Liver (tissue), 8 donors: ENCODE measurements at regions not wholly inside any gene's neighbourhood (a gene's known extent, or its start where the extent isn't known, plus 50 kb on each side); places are given as distances from the start of the nearest gene placed in this dataset.

Source experiments
- DNase-seq: peaks from one replicate; pipeline ENCODE4 v3.0.0-alpha.2; 2017; ENCODE audit warnings: low spot score
- H3K27ac ChIP-seq, 2 donors: one replicate each; pipeline ENCODE4 v1.7.0; 2013; ENCODE audit warnings: inconsistent platforms in 2 of 2, low read length in 2 of 2, control low read depth in 1 of 2, low read depth in 1 of 2, mild to moderate bottlenecking in 1 of 2
- H3K27me3 ChIP-seq, 4 donors: one replicate each; pipeline versions ENCODE4 v1.6.1 to v1.7.0; 2013; ENCODE audit warnings: low read length in 3 of 4, inconsistent platforms in 1 of 4, mild to moderate bottlenecking in 1 of 4, moderate library complexity in 1 of 4; ENCODE audit not compliant: control insufficient read depth in 4 of 4, insufficient read depth in 4 of 4
- H3K36me3 ChIP-seq, 4 donors: one replicate each; pipeline versions ENCODE4 v1.6.1 to v1.7.0; 2013; ENCODE audit warnings: low read length in 3 of 4, mild to moderate bottlenecking in 3 of 4, low read depth in 1 of 4, moderate library complexity in 1 of 4; ENCODE audit not compliant: control insufficient read depth in 4 of 4, insufficient read depth in 3 of 4
- H3K4me1 ChIP-seq, 4 donors: one replicate each; pipeline versions ENCODE4 v1.6.1 to v1.7.0; 2013; ENCODE audit warnings: low read length in 3 of 4, mild to moderate bottlenecking in 3 of 4, moderate library complexity in 1 of 4; ENCODE audit not compliant: control insufficient read depth in 4 of 4, insufficient read depth in 4 of 4
- H3K4me3 ChIP-seq, 3 donors: one replicate each; pipeline versions ENCODE4 v1.6.1 to v1.7.0; 2013; ENCODE audit warnings: low read length in 3 of 3, control low read depth in 1 of 3, low read depth in 1 of 3, mild to moderate bottlenecking in 1 of 3
- H3K9ac ChIP-seq, 2 donors: one replicate each; pipeline ENCODE4 v1.7.0; 2013; ENCODE audit warnings: low read length in 2 of 2, mild to moderate bottlenecking in 2 of 2, moderate library complexity in 2 of 2, control low read depth in 1 of 2, low read depth in 1 of 2
- H3K9me3 ChIP-seq, 4 donors: one replicate each; pipeline versions ENCODE4 v1.6.1 to v1.7.0; 2013; ENCODE audit warnings: low read length in 3 of 4; ENCODE audit not compliant: control insufficient read depth in 4 of 4
- ATF3 ChIP-seq: IDR thresholded peaks from 2 replicates; pipeline ENCODE4 v1.6.1; 2016; ENCODE audit warnings: antibody characterized with exemption
- EGR1 ChIP-seq, 2 donors: IDR thresholded peaks; 2 replicates each; pipeline ENCODE4 v1.6.1; 2016 to 2018; ENCODE audit warnings: antibody characterized with exemption in 2 of 2, low read depth in 2 of 2
- FOXA1 ChIP-seq: IDR thresholded peaks from 2 replicates; pipeline ENCODE4 v1.6.1; 2016; ENCODE audit warnings: antibody characterized with exemption
- FOXA2 ChIP-seq: IDR thresholded peaks from 2 replicates; pipeline ENCODE4 v1.6.1; 2016; ENCODE audit warnings: antibody characterized with exemption
- GABPA ChIP-seq, 2 donors: IDR thresholded peaks in 1 of 2; conservative IDR thresholded peaks in 1 of 2; 2 replicates each; pipeline ENCODE4 v1.6.1; 2016; ENCODE audit warnings: antibody characterized with exemption in 2 of 2, mild to moderate bottlenecking in 1 of 2, moderate library complexity in 1 of 2
- HNF4A ChIP-seq, 2 donors: conservative IDR thresholded peaks; 2 replicates each; pipeline ENCODE4 v1.6.1; 2016; ENCODE audit warnings: antibody characterized with exemption in 2 of 2, mild to moderate bottlenecking in 2 of 2
- HNF4G ChIP-seq: IDR thresholded peaks from 2 replicates; pipeline ENCODE4 v1.6.1; 2016; ENCODE audit warnings: antibody characterized with exemption
- JUND ChIP-seq, 2 donors: IDR thresholded peaks; 2 replicates each; pipeline ENCODE4 v1.6.1; 2016; ENCODE audit warnings: antibody characterized with exemption in 2 of 2
- NR2F2 ChIP-seq: IDR thresholded peaks from 2 replicates; pipeline ENCODE4 v1.6.1; 2016; ENCODE audit warnings: antibody characterized with exemption
- RAD21 ChIP-seq, 2 donors: IDR thresholded peaks; 2 replicates each; pipeline ENCODE4 v1.6.1; 2016; ENCODE audit warnings: antibody characterized with exemption in 2 of 2, mild to moderate bottlenecking in 2 of 2
- RXRA ChIP-seq, 2 donors: IDR thresholded peaks; 2 replicates each; pipeline ENCODE4 v1.6.1; 2017 to 2018; ENCODE audit warnings: antibody characterized with exemption in 2 of 2, mild to moderate bottlenecking in 1 of 2
- SP1 ChIP-seq: IDR thresholded peaks from 2 replicates; pipeline ENCODE4 v1.6.1; 2018; ENCODE audit warnings: antibody characterized with exemption, mild to moderate bottlenecking
- YY1 ChIP-seq: IDR thresholded peaks from 2 replicates; pipeline ENCODE4 v1.6.1; 2016; ENCODE audit warnings: antibody characterized with exemption, mild to moderate bottlenecking
- ZBTB33 ChIP-seq: IDR thresholded peaks from 2 replicates; pipeline ENCODE4 v1.6.1; 2016; ENCODE audit warnings: antibody characterized with exemption
- WGBS: extraction: QIAGEN DNeasy Blood & Tissue Kit; methylation state at CpG from one replicate; pipeline ENCODE4 v1.1.7; 2013; 5-methylcytosine and 5-hydroxymethylcytosine counted together
- TF ChIP-seq, protein P1 (sequence below): IDR thresholded peaks from 2 replicates; pipeline ENCODE4 v1.6.1; 2016; ENCODE audit warnings: antibody characterized with exemption, mild to moderate bottlenecking
- TF ChIP-seq, protein P2 (sequence below): IDR thresholded peaks from 2 replicates; pipeline ENCODE4 v1.6.1; 2016; ENCODE audit warnings: antibody characterized with exemption
- TF ChIP-seq, protein P3 (sequence below): fragments of 150-350 bp; IDR thresholded peaks from 2 replicates; pipeline ENCODE4 v1.5.1; 2017; ENCODE audit warnings: improper control_type of control experiment, low read depth, low read length; ENCODE audit not compliant: missing input control
- donor health status: healthy.
- donor health status: healthy.
- donor health status: healthy.
- donor health status: healthy.
- donor health status: healthy.

GRCh38 chr13:83935566-83935965, 53.3 kb upstream of the SLITRK1 start:
- Histone ChIP-seq H3K27ac (no peak overlapping the region), H3K4me1 (no peaks in the 10 kb centered on the region), H3K9ac (no peak overlapping the region), H3K27me3 (no peaks in the 10 kb centered on the region), H3K9me3 (no peaks in the 10 kb centered on the region), H3K36me3 (no peaks in the 10 kb centered on the region), H3K4me3 (no peak overlapping the region)
- no peak for TF ChIP-seq GABPA (IDR thresholded peaks at IDR 0.05 in 1 of 2, conservative IDR thresholded peaks at IDR 0.05 in 1 of 2)
- TF ChIP-seq ATF3 = no peak
- TF ChIP-seq RAD21 (IDR thresholded peaks at IDR 0.05) = no peak
- no peak for TF ChIP-seq NR2F2
- TF ChIP-seq RXRA (IDR thresholded peaks at IDR 0.05) = no peak
- TF ChIP-seq, protein P1, sequence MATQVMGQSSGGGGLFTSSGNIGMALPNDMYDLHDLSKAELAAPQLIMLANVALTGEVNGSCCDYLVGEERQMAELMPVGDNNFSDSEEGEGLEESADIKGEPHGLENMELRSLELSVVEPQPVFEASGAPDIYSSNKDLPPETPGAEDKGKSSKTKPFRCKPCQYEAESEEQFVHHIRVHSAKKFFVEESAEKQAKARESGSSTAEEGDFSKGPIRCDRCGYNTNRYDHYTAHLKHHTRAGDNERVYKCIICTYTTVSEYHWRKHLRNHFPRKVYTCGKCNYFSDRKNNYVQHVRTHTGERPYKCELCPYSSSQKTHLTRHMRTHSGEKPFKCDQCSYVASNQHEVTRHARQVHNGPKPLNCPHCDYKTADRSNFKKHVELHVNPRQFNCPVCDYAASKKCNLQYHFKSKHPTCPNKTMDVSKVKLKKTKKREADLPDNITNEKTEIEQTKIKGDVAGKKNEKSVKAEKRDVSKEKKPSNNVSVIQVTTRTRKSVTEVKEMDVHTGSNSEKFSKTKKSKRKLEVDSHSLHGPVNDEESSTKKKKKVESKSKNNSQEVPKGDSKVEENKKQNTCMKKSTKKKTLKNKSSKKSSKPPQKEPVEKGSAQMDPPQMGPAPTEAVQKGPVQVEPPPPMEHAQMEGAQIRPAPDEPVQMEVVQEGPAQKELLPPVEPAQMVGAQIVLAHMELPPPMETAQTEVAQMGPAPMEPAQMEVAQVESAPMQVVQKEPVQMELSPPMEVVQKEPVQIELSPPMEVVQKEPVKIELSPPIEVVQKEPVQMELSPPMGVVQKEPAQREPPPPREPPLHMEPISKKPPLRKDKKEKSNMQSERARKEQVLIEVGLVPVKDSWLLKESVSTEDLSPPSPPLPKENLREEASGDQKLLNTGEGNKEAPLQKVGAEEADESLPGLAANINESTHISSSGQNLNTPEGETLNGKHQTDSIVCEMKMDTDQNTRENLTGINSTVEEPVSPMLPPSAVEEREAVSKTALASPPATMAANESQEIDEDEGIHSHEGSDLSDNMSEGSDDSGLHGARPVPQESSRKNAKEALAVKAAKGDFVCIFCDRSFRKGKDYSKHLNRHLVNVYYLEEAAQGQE = no peak
- no peak for TF ChIP-seq HNF4A (conservative IDR thresholded peaks at IDR 0.05)
- no peak for TF ChIP-seq FOXA1
- no peak for TF ChIP-seq SP1
- no peak for TF ChIP-seq HNF4G
- TF ChIP-seq, protein P2, sequence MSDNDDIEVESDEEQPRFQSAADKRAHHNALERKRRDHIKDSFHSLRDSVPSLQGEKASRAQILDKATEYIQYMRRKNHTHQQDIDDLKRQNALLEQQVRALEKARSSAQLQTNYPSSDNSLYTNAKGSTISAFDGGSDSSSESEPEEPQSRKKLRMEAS = no peak
- no peak for TF ChIP-seq EGR1 (IDR thresholded peaks at IDR 0.05; ENCODE audit: low read depth in 2 of 2)
- no peak for TF ChIP-seq JUND (IDR thresholded peaks at IDR 0.05)
- no peak for TF ChIP-seq ZBTB33
- TF ChIP-seq, protein P3, sequence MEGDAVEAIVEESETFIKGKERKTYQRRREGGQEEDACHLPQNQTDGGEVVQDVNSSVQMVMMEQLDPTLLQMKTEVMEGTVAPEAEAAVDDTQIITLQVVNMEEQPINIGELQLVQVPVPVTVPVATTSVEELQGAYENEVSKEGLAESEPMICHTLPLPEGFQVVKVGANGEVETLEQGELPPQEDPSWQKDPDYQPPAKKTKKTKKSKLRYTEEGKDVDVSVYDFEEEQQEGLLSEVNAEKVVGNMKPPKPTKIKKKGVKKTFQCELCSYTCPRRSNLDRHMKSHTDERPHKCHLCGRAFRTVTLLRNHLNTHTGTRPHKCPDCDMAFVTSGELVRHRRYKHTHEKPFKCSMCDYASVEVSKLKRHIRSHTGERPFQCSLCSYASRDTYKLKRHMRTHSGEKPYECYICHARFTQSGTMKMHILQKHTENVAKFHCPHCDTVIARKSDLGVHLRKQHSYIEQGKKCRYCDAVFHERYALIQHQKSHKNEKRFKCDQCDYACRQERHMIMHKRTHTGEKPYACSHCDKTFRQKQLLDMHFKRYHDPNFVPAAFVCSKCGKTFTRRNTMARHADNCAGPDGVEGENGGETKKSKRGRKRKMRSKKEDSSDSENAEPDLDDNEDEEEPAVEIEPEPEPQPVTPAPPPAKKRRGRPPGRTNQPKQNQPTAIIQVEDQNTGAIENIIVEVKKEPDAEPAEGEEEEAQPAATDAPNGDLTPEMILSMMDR = no peak
- TF ChIP-seq YY1 = no peak
- TF ChIP-seq FOXA2 = no peak
- 66% methylated on average over 6 of the region's 6 CpGs for WGBS
- DNase-seq = no peak
